ENCODE measurements at regions not wholly inside any gene's neighbourhood (a gene's known extent, or its start where the extent isn't known, plus 50 kb on each side); places are given as distances from the start of the nearest gene placed in this dataset.

DNA sequence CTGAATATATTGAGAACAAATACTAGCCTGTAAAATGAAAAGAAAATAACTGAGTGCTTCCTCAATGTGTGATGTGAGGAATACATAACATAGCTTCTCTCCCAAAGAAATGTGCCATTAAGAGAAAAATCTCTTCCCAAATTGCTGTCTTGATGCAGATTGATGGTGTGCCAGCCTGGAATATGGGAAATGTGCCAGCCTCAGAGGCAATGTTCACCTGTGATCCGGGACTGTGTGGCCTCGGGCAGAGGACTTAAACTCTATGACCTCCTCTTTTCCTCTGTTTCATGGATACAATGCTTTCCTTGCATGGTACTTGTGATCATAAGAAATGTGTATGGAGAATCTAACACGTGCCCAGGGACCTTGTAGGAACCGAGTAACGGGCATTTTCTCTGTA lies 370.9 kb downstream of the DIRAS2 start:
- intact Hi-C loops (cut with DNase I) = no loop called here
- DNase-seq (ENCODE audit: low spot score) = no peak

DNA sequence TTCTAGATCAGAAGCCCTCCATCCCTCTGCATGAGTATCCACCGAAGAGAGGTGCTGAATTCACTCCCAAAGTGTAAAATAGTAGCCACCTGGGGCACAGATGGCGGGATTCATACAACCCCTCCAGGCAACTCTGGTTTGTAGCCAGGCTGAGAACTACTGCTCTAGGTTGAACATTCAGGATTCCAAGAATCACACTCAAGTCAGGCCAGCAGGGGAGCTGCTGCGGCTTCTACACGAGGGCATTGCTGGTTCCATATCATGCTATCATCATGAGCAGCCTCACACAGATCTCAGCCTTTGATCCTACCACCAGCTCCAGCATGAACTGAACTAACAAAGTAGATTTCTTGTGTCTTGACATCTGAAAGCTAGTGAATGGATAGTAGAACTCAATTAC lies 367.9 kb downstream of the DIRAS2 start:
- DNase-seq (ENCODE audit: low spot score) = no peak
- intact Hi-C loops (cut with DNase I) = no loop called here

DNA sequence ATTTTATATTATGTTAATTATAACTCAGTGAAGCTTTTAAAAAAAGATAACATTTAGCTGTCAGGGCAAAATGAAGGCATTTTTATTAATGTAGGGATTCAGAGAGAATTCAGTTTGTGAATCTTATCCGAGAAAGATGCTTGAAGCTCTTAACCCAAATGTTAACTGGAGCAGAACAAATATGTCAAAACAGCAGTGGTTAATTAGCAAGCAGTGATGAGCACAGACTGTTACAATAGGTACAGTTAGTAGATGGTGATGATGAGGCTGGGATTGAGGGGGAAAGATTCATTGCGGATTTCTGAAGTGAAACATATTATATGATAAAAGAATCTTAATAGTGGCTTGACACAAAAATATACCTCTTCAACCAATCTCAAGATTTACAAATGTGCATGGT lies 356.7 kb downstream of the DIRAS2 start:
- intact Hi-C loops (cut with DNase I) = no loop called here
- no peak for DNase-seq (ENCODE audit: low spot score)

DNA sequence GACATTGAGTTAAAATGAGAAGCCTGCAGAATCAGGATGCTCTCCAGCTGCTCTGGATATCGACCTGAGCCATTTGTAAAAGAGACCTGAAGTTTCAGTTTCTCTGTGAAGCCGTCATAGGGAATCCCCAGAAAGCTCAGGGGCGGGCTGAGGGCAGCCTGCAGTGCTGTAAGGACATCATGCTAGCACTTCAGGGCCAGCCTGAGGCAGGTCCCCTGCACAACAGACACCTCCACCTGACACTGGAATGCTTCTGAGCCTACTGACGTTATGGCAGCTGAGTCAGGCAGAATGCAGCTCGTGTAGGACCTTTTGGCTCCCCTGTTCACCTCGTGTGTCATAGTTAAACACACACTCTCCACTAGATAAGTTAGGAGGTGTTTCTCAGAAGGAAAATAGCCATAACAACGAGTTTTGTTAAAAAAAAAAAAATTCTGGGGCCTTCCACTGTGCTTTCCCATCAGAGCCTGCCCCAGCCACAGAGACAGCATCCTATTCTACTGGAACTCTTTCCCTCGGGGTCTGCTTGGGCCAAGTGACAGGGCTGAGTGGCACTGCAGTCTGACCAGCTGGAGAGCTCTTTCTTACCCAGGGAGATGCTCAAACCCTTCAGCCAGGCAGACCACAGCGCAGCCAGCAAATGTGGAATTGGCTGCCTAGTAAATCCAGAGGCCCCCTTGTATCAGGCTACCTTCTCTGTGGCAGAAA lies 354.9 kb downstream of the DIRAS2 start:
- intact Hi-C loops (cut with DNase I) = no loop called here

DNA sequence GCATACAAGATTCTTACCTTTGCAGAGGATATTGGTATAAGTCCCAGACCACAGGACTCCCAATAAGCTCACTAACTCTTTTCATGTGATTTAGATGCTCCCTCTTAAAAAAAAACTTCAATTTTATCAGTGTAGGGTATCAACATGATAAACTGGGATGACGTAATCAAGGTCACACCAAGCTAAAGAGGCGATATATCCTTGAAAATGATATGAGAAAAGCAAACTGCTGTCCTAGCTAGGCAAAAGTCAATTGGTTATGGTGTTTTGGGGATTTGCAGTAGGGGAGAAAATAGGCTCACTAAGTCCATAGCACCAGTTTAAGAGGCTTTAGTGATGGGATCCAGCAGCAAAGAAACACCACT lies 354.4 kb downstream of the DIRAS2 start:
- intact Hi-C loops (cut with DNase I) = no loop called here

More for the DNA sequence above, 354.9 kb downstream of the DIRAS2 start:
- DNase-seq (ENCODE audit: low spot score) = no peak

DNA sequence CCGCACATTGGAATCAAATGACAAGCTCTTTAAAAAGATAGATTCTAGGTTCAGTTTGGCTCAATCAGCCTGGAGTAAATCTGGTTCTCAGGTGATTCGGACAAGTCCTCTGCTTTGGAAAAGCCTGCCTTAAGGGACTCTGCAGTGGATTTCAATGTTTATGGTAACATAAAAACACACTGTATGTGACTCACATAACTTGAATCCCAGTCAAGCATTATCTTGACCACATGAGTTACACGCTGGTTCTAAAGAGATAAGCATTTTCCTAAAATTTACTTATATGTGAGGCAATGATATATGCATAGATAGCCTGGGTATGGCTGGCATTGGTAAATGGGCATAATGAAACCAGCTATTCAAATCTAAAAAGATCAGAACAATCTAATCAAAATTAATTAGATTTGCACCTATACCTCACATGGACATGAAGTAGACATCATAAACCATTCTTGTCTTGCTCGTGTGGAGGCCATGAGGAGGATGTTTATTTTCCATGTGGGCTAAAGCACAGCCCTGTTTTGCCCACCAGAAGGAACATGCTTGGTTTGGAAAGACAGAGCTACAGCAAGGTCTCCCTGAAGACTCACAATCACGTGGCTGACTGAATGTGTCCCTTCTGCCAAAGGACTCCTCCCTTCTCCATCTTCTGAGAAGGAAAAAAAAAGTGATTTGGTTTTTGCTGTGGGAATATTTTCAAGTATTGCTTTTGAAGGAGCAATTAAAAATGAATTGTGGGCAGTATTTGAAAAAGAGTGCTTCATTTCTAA lies 351.7 kb downstream of the DIRAS2 start:
- no peak for DNase-seq (ENCODE audit: low spot score)
- intact Hi-C loops (cut with DNase I) = no loop called here

More for the DNA sequence above, 354.4 kb downstream of the DIRAS2 start:
- no peak for DNase-seq (ENCODE audit: low spot score)

DNA sequence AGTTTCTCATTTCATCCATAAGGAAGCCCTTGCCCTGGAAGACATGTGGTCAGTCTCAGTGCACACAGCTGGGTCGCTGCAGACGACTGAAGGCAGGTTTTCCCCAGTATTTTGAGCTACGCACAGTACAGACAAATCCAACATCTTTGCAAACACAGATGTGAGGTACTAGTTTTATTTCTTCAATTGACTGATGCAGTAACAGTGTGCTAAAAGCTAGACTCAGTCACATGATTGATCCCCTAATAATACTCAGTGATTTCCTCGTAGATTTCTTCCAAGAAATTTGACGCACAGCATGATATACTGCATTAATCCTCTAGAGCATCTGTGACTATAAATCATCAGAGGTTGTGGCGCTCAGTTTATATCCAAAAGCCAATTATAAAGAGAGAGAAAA lies 346.1 kb downstream of the DIRAS2 start:
- intact Hi-C loops (cut with DNase I) = no loop called here
- DNase-seq (ENCODE audit: low spot score) = no peak

DNA sequence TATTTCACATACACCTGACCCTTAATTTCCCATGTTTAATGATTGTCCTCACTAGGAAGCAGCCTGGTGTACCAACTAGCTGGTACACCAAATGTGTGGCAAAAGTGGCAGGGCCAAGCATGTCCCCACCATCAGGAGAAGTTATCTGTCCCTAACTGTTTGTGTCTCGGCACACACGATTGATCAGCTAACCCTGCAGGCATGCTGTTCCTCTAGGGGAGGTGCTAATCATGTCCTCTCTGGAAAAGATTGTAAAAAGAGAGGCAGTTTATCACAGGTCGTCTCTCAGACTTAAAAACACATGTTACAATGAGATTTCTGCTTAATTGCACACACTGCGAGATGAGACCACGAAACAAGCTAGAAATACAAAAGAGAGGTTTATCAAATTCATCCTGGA lies 342.7 kb downstream of the DIRAS2 start:
- intact Hi-C loops (cut with DNase I) = no loop called here
- DNase-seq (ENCODE audit: low spot score) = no peak

DNA sequence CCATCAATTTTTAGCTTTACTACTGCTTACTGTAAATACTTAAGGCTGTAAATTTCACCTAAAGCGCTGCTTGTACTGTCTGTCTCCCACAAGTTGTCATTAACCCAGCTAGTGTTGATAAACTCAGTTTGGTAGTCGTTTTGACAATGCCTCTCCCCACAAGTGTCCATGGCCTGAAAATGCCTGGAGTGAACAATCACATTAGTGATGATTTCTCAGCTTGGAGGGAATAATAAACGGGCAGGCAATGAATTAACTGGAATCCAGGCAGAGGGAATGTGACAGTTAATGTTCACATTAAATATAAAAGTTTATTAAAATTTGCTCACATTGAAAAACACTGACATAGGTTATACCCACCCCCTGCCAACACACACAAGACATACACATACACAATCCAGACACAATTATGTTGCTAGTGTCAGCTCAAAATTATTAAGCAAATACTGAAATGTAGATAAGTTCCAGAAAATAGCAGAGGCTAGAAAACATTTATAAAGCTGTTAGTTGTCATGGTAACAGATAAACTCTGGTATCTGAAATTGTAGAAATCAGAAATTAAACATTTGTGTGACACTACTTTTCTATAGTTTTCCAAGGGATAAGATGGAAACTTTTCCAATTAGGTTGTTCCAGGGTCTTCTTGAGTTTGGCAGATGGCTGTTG lies 341.9 kb downstream of the DIRAS2 start:
- DNase-seq (ENCODE audit: low spot score) = no peak
- intact Hi-C loops (cut with DNase I) = no loop called here

DNA sequence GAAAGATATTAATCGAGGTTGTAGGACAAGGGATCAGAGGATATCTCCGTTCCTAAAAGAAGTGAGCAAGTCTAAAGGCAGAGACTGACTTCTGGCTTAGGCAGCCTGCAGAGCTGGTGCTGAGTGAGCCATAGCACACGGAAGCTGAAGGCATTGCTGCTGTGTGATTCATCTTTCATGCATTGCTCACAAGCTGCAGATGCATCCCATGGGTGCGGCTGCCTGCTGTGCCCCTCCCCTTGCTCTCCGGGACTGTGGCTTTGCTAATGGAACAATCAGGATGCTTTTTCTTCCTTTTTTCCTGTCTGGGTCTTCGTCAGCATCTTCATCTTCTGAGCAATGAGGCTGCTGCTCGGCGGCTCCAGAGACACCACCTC lies 341.4 kb downstream of the DIRAS2 start:
- intact Hi-C loops (cut with DNase I) = no loop called here
- peak; percentile 81 for DNase-seq (ENCODE audit: low spot score)

DNA sequence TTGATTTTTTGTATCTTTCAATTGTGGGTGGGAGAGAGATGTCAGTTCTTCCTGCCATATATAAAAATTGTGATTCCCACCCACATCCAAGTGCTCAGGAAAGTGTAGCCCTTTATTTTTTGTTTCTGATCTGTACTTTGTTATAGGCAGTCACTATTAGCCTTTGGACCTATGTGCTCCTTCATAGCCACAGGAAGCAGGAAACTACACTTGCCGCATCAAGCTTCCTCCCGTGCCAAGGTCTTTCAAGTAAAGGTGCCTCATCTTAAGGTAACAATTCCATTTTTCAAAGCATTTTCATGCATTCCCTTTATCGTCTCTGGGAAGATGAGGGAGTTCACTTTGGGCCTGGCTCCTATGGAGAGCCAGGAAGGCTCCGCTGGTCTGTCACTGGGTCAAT lies 339.0 kb downstream of the DIRAS2 start:
- intact Hi-C loops (cut with DNase I) = no loop called here
- DNase-seq (ENCODE audit: low spot score) = no peak

DNA sequence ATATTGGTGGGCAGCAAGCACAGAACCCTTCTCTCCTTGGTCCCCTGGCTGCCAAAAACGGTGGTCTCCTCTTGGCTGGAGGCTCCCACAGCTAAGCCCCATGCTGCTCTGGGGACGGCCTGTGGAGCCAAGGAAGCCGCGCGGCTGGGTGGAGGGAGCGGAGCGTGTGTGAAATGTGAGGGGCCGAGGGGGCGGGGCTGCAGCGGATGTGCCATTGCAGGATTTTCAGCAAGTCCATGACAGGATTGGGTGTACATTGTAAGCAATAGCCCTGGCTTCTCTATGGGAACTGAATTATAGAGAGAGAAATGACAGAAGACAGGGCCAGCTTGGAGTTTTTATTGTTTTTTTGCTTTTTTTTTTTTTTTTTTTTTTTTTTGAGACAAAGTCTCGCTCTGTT lies 336.5 kb downstream of the DIRAS2 start:
- intact Hi-C loops (cut with DNase I) = no loop called here
- no peak for DNase-seq (ENCODE audit: low spot score)

DNA sequence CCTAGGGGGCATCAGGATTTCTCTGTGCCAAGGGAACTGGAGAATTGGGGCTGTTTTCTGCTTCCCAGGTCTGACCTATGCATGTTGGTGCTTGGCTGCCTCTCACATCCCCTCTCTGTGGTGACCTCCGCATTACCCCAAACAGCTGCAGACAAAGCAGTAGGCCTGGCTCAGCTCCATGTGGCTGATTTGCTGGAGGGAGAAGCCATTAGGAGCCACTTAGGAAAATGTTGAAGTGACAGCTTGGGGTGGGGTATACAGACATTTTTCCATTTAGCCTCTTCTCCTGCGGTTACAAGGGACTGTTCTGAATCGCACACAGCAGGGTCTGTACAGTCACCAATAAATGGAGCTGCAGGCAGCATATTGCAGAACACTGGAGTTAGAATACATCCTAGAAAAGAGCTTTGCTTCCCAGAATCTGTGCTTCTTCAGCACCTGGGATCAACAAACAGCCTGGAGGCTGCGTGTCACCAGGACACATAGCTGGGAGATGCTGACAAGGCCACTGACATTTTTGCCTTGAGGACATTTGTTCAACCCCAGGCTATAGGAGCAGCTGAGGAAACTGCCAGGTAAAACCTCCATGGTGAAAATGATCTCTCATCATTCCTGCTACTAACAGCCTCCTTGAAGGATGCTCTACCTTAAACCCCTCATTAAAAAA lies 335.3 kb downstream of the DIRAS2 start:
- DNase-seq (ENCODE audit: low spot score) = no peak
- intact Hi-C loops (cut with DNase I) = no loop called here

DNA sequence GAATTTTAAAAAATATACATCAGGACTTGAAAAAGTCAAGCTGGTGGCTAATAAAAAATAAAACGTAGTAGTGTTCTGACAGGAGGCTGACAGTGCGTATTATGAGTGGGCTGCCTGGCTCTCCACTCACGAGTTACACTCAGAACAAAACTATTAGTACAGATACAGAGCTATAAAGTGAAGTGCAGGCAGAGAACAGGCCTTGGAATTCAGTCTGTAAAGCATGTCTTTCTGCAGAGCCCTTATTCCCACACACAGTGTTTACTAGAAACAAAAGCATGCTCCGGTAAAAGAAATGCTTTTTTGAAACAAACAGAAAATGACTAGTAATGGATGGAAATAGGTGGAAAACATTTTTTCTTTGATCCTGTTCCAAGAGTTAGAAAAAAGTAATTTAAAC lies 334.7 kb downstream of the DIRAS2 start:
- intact Hi-C loops (cut with DNase I) = no loop called here

DNA sequence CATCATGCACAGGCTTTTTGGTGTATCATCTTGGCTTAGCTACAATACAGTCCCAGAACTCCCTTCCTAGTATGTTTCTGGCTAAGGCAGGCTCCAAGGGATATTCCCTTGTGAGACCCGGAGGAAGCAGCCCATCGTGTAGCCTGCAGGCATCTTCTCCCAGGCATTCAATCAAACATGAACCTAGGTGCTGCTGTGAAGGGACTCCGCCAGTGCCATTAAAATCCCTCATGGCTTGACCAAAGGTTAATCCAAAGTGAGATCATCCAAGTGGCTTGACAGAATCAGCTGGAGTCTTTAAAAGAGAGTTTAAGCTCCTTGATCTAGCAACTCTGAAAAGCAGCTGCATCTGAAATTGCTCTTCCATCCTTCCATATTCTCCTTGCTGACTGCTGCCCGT lies 333.9 kb downstream of the DIRAS2 start:
- no peak for DNase-seq (ENCODE audit: low spot score)
- intact Hi-C loops (cut with DNase I) = no loop called here

More for the DNA sequence above, 334.7 kb downstream of the DIRAS2 start:
- DNase-seq (ENCODE audit: low spot score) = no peak

DNA sequence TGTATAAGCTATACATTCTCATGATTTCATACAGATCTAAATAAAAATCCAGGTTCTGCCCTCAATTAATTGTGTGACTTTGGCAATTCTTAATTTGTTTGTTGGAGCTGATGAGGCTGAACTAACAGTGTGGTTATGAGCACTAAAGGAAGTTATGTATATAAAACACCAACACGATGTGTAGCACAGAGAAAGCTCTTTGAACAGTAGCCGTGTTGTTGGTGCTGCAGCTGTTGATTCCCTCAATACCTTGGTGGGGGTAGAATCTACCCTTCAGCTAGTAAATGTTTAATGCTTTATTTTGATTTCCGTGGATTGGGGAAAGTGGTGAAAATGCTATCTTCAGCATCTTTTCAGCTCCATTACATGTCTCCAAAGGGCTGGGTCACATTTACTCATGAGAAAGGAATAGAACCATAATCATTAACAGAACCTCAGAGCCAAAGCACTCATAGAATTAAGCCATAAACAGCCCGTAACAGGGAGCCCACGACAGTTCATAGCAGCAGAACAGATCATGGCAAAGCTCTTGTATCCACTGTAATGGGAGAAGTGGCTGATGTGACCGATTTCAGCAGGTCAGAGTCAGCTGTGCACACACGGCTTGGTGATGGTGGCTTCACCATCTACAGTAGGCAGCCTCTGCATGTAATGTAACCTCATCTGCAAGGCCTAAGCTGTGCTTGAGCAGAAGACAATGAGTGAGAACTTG lies 332.7 kb downstream of the DIRAS2 start:
- intact Hi-C loops (cut with DNase I) = loop anchor here in 1 of 2 donors (10.0 kb wide), 1 partner anchor 135 kb away; no protein-coding TSS in a partner anchor
- no peak for DNase-seq (ENCODE audit: low spot score)

DNA sequence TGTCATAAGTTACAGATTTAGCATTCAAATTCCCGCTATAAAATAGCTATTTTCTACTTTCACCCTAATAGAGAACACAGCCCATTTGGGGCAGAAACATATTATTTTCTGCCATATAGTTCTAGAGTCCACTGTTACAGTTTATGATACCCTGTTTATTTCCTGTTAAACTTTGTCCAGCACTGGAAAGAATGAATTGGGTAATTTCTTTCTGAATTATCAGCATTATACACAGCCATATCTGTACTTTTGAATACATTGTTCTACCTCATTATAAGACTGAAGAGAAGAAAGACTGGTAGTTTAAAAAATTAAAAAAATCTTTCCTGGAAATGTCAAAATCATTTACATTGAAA lies 332.1 kb downstream of the DIRAS2 start:
- intact Hi-C loops (cut with DNase I) = loop anchor here in 1 of 2 donors (10.0 kb wide), 1 partner anchor 136 kb away; no protein-coding TSS in a partner anchor
- DNase-seq (ENCODE audit: low spot score) = no peak

DNA sequence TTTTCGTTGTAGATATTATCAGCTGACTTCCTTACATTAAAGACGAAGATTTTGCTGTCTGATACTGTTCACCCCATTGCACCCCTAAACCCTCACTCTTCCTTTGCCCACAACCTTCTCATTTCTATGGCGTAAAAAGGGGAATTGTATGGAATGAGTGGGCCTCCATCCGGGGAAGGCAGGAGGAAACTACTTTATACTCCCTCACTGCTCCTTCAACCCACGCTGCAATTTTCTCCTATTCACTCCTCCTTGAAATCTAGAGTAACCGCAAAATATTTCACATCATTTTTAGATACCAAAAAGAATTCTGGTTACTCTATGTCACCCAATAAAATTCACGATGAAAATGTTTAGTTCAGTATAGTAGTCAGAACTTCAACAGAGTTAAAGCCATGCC lies 330.8 kb downstream of the DIRAS2 start:
- no peak for DNase-seq (ENCODE audit: low spot score)
- intact Hi-C loops (cut with DNase I) = loop anchor here in 1 of 2 donors (10.0 kb wide), 1 partner anchor 137 kb away; no protein-coding TSS in a partner anchor

DNA sequence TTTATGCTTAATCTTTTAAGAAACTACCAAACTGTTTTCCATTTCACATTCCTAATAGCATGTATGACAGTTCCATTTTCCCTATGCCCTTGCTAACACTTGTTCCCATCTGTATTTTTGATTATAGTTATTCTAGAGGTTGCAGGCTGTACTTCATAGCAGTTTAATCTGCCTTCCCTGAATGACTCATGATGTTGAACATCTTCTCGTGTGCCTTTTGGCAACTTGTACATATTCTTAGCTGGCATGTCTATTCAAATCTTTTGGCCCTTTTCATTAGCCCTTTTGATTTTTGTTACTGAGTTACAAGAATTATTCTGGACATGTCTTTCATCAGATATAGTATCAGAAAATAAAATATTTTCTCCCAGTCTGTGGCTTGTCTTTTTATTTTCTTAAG lies 320.3 kb downstream of the DIRAS2 start:
- intact Hi-C loops (cut with DNase I) = no loop called here
- no peak for DNase-seq (ENCODE audit: low spot score)

Data from posterior vena cava (tissue), 2 donors.